Astrocyte of the hippocampus (primary cell): ENCODE measurements at regions not wholly inside any gene's neighbourhood (a gene's known extent, or its start where the extent isn't known, plus 50 kb on each side); places are given as distances from the start of the nearest gene placed in this dataset.
A peak's percentile ranks its signal among the peaks of the same experiment; 100 is the strongest.

ENCODE experiments used
- DNase-seq: peaks from one replicate; pipeline ENCODE4 v3.0.0; 2011; ENCODE audit warnings: low read depth, low spot score

- DNase-seq: no peak
Measured at GRCh38 chr16:79444572-79444971, 156.0 kb downstream of the MAF start.

DNA sequence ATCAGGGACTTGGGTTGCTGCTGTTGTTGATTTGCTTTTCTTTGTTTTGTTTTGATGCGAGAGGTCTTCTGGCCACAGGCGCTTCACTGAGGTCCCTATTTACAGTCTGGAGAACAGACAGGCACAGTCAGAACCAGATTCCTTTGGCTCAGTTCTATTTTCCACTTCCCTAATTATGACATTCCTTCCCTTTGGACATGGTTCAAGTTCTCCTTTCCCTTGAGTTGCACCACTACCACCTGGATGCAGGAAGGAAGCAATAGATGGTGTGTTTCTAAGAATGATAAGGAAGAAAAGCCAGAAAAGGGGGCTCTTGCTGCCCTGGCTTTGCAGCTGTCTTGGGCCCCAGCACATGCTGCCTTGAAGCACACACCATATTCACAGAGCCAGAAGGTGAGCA, 160.6 kb downstream of the MAF start:
- DNase-seq: peak; percentile 43

DNA sequence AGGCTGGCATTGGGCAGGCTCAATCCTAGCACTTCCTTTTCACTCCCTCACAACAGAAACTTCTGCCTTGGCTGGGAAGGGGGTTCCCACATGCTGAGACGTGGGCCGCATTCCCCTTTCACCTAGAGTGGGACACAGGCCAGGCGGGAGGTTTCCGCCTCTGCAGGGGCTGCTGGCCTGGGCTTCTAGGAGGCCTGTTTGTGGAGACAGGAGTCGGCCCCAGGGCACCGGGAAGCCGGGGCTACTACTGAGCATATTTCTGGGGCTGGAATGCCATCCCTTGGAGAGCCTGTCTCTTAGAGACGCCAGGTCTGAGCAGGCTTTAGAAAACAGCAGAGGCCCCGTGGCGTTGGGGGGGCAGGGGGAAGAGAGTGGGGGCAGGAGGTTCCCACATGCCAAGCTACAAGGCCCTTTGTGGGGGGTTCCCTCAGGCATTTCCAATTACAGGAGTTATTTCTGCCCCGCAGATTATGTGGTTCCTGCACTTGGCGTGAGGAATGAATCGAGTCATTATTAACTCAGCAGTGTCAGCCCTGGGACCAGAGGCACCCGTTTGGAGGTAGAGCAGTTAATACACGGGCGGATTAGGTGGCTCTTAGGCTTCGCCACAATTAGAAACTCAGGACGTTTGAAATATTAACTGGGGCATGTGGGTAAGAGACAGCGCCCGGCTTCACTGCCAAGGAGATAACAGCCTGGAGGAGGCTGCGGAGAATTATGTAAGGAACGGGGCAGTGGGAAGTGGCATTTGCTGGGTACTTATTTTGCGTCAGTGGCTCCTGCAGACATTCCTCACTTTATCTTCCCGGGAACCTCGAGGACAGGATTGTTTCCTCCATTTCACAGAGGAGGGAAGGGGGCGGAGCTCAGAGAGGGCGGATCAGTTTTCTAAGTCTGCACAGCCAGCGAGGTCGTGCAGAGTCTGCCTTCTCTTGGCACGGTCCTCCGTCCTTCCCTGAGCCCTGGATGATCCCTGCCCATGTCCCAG, 162.5 kb downstream of the MAF start:
- peak; percentile 93 for DNase-seq

DNA sequence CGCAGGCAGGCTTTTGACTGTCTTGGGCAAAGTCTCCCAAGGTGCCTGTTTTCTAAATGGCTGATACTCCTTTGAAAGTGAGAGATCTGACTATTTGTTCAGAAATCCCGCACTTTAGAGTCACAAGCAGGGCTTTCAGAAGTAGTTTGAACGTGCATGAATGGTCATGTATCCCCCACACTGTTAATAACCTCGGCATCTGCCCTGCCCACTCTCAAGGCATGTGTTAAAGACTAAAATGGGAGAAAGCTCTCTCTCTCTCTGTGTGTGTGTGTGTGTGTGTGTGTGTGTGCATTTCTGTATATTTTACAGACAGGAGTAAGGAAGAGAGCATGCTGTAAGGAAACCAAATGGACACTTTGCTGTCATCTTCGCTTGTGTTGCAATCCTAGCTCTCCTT, 163.7 kb downstream of the MAF start:
- DNase-seq: peak; percentile 24

- DNase-seq: peak; percentile 55
Measured at GRCh38 chr16:79434771-79435170, 165.8 kb downstream of the MAF start.

DNA sequence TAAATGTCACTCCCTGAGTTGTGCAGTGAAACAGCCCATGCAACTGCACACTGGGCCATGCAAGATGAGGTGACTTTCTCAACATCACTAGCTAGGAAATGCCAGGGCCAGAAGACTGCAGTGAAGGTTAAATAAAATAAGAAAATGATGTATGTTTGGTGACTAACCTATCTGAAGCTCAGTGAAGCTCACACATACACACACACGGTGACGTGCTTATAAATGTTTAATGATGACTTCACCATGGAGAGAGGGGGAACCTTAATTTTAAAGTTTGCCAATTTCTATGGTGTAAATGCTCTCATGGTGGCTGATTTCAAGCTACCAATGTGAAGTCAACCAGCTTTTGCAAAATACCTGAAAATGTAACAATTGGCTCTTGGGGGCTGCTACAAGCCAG, 166.4 kb downstream of the MAF start:
- no peak for DNase-seq

DNA sequence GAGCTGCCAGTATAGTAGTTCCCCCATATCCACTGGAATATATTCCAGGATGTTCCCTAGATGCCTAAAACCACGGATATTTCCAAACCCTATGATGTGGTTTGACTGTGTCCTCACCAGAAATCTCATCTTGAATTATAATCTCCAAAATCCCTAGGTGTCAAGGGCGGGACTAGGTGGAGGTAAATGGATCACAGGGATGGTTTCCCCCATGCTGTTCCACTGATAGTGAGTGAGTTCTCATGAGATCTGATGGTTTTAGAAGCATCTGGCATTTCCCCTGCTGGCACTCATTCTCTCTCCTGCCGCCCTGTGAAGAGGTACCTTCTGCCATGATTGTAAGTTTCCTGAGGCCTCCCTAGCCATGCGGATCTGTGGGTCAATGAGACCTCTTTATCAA, 168.6 kb downstream of the MAF start:
- no peak for DNase-seq

DNA sequence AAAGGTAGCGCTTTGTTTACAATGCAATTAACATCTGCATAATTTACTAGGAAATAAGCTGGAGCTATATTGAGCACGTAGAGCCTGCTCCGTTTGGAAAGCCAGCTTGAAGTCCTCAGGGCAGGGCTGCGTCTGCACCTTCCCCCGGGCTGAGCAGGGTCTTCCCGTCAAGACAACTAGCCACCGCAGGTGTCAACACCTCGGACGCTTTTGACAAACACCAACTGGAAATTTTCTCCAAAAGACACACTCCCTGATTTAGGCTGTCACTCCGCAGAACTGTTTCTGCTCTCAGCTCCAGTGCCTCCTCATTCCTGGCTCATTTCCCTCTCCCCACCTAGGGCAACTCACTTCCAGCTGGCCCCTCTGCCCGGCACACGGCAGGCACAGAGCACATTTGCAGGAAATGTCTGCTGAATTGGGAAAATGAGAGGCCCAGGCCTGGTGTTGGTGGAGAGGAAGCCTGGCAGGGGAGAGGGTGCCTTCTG, 170.3 kb downstream of the MAF start:
- no peak for DNase-seq

DNA sequence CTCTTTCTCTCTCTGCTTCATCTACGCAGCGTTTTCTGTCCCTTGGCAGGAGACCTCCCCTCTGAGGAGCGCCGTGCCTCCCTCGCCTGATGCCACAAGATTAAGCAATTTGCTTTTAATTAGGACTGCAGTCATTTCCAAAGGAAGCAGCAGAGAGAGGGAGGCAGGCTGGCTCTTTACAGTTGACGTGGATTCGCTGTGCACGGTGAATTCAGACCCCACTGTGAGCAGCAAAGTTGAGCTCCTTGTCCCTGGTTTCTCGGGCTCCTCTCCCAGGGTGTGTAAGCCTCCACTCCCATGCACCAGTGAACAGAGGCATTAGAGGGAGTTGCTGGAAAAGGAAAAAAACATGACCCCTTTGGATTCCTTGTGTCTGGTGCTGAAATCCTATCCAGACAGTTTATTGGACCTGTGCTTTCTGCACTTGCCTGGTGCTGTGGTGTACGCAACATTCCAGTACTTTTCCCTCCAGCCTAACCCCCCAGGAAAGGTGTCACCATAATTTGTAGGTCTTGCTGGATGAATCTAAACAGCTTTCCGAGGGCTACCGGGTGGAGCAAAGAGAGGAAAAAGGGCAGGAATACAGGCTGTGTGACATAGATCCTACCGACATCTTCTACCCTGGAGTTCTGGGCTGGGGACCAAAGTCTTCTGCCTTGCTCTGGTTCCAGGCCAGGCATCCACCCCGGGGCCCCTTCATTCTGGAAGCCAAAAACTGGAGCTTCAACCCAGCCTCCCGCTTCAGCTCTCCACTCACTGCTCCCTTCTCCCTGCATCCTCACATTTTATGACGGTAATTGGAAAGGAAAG, 171.0 kb downstream of the MAF start:
- peak; percentile 12 for DNase-seq

- no peak for DNase-seq
Measured at GRCh38 chr16:79426663-79427062, 173.9 kb downstream of the MAF start.

DNA sequence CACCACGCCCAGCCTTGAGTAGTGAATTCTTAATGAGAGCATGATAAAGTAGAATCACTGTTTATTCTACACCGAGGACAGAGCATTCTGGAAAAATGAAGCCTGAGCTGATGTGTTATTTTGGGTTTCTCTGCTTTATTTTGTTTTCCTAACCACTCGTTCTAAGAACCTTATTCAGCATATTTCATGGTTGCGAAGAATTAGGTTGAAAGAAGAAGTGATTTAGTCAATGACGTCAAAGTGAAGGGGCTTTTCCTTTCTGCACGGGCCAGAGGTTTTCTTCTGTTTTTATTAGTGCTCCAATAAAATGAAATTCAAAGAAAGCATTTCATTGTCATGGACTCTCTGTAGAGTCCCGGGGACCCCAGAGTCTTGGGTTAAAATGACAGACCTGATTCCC, 178.5 kb downstream of the MAF start:
- DNase-seq: no peak

DNA sequence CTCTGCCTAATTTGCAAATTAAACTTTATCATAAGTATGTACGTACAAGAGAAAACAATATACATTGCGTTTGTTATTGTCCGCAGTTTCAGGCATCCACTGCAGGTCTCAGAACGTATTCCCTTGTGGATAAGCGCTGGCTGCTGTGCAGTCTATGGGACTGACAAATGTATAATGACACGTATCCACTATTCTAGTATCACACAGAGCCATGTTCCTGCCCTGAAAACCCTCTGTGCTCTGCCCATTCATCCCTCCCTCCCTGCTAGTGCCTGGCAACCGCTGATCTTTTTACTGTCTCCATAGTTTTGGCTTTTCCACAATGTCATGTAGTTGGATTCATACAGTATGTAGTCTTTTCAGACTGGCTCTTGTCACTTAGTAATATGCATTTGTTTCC, 179.4 kb downstream of the MAF start:
- DNase-seq: no peak

- no peak for DNase-seq
Measured at GRCh38 chr16:79420493-79420892, 180.0 kb downstream of the MAF start.

GRCh38 chr16:79419148-79419547, 181.4 kb downstream of the MAF start:
- no peak for DNase-seq

GRCh38 chr16:79417601-79418008, 182.9 kb downstream of the MAF start:
- no peak for DNase-seq

DNA sequence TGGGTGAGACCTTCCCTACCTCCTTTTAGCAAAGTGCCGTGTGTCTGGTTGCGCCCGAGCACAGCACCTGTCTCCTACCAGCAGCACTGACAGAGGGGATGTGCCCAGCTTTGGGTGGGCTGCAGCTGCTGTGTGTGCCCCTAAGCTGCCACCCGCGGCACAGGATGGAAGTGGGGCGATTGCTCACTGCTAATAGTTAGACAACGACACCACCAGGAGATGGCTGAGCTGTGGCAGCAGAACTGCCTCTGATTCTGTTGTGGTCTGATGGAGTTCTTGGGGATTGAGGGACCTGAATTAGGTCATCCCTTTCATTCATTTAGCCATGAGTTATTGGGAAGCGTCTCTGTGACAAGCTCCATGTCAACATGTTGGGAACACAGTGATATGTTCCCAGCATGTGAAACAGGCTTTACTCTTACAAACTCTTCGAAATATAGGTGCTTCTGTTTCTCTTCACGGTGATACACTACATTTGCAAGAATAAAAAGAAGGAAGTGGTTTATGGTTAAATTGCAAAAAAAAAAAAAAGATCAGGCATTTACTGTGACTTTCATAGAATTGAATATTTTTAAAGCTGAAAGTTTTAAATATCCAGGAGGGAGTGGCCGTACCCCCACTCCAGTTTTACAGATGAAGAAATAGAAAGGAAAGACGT, 184.4 kb downstream of the MAF start:
- DNase-seq: no peak

- no peak for DNase-seq
Measured at GRCh38 chr16:79412783-79413225, 187.7 kb downstream of the MAF start.

DNA sequence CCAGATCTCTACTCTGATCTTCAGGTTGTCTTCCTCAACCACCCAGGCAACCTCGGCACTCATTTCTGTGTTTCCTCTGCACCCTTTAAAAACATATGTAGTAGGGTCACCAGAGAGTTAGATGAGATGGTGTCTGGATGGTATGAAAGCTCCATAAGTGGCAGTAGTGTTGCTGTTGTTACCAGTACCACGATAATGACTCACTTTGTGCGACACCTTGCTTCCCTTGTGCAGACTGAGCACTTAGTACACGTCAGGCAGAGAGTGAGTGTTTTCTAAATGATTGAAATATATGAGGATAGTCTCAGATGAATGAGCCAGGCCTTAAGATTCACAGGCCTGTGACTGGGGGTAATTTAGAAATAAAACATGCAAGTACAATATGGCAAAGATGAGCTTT, 188.7 kb downstream of the MAF start:
- DNase-seq: no peak

DNA sequence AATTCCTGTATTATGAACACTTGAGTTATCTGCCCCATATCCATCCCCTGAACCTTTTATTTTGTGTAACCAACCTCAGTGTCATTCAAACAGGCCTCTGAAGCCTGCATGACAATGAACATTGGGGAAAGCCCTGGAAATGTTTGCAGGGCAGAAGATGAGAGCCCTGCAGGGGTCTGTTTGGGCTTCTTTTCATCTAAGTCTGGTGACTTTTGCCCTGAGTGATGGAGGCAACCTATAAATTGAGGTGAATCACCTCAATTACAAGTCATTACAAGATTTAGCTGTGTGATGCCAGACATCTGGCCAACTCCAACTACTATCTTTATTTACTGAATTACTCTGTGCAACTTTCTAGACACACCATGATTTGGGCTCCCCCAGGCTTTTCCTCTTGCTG, 189.2 kb downstream of the MAF start:
- DNase-seq: no peak

DNA sequence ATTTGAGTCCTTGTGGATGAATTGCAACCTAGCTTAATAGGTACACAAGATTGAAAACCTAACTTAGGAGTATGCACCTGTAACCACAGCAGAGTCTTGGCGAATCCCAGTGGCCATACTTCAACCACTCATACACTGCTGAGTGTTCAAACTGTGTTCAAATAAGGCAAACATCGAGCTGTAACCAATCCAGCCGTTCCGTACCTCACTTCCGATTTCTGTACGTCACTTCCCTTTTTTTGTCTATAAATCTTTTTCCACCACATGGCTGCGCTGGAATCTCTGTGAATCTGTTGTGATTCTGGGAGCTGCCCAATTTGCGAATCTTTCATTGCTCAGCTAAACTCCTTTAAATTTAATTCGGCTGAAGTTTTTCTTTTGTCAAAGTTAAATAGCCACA, 190.6 kb downstream of the MAF start:
- no peak for DNase-seq

- DNase-seq: no peak
Measured at GRCh38 chr16:79408355-79408754, 192.2 kb downstream of the MAF start.
